Activated T-cell treated with anti-CD3 and anti-CD28 coated beads, Interleukin-2, amount 50 U/mL, for 24 hours (primary cell): ENCODE measurements at regions not wholly inside any gene's neighbourhood (a gene's known extent, or its start where the extent isn't known, plus 50 kb on each side); places are given as distances from the start of the nearest gene placed in this dataset.
"Not testable (repeated sequence)": the region's sequence is repeated elsewhere in the genome, so short reads cannot be mapped to it uniquely, and the experiment has no call there.

Experiments
- DNase-seq: peaks from one replicate; pipeline ENCODE4 v3.0.0-alpha.2; 2020
- H3K27ac Mint-ChIP-seq: 2 replicates; pipeline ENCODE4 v1.8.0; 2020; ENCODE audit warnings: mild to moderate bottlenecking, mixed read lengths
- H3K27me3 Mint-ChIP-seq: 2 replicates; pipeline ENCODE4 v1.8.0; 2020; ENCODE audit warnings: mixed read lengths
- H3K36me3 Mint-ChIP-seq: 2 replicates; pipeline ENCODE4 v1.8.0; 2020; ENCODE audit warnings: low read depth, mixed read lengths
- H3K4me1 Mint-ChIP-seq: 2 replicates; pipeline ENCODE4 v1.8.0; 2020; ENCODE audit warnings: low read depth, mixed read lengths
- H3K4me3 Mint-ChIP-seq: 2 replicates; pipeline ENCODE4 v1.8.0; 2020; ENCODE audit warnings: mild to moderate bottlenecking, moderate library complexity, mixed read lengths
- H3K9me3 Mint-ChIP-seq: 2 replicates; pipeline ENCODE4 v1.8.0; 2020; ENCODE audit warnings: mixed read lengths

- Mint-ChIP-seq H3K4me3 (no peak overlapping the region), H3K36me3 (no peaks in the 10 kb centered on the region), H3K4me1 (no peaks in the 10 kb centered on the region), H3K27me3 (no peaks in the 10 kb centered on the region), H3K27ac (no peak overlapping the region), H3K9me3 (no peaks in the 10 kb centered on the region)
- DNase-seq = no peak
Measured at GRCh38 chr1:195664628-195665027, 943.6 kb downstream of the KCNT2 start.

GRCh38 chr1:195663549-195664280 is 944.5 kb downstream of the KCNT2 start:
- no peak for DNase-seq
- H3K4me1 Mint-ChIP-seq = no peaks in the 10 kb centered on the region
- no peak overlapping the region for H3K4me3 Mint-ChIP-seq
- H3K9me3 Mint-ChIP-seq = no peaks in the 10 kb centered on the region
- H3K27ac Mint-ChIP-seq = no peak overlapping the region
- no peaks in the 10 kb centered on the region for H3K36me3 Mint-ChIP-seq
- no peaks in the 10 kb centered on the region for H3K27me3 Mint-ChIP-seq

GRCh38 chr1:195656780-195657179 is 951.5 kb downstream of the KCNT2 start:
- no peaks in the 10 kb centered on the region for H3K27me3 Mint-ChIP-seq
- H3K36me3 Mint-ChIP-seq = no peaks in the 10 kb centered on the region
- no peak for DNase-seq
- H3K4me3 Mint-ChIP-seq = no peak overlapping the region
- H3K27ac Mint-ChIP-seq = no peak overlapping the region
- peaks cover 2% of the 10 kb centered on the region for H3K9me3 Mint-ChIP-seq
- no peaks in the 10 kb centered on the region for H3K4me1 Mint-ChIP-seq

GRCh38 chr1:195648875-195649274 is 959.4 kb downstream of the KCNT2 start:
- not testable (repeated sequence) for H3K4me1 Mint-ChIP-seq, H3K36me3 Mint-ChIP-seq, H3K4me3 Mint-ChIP-seq, H3K27me3 Mint-ChIP-seq, DNase-seq, H3K27ac Mint-ChIP-seq, H3K9me3 Mint-ChIP-seq

- H3K27ac Mint-ChIP-seq = no peak overlapping the region
- no peak overlapping the region for H3K4me3 Mint-ChIP-seq
- H3K9me3 Mint-ChIP-seq = peaks cover 1% of the 10 kb centered on the region
- no peak for DNase-seq
- no peaks in the 10 kb centered on the region for H3K4me1 Mint-ChIP-seq
- H3K27me3 Mint-ChIP-seq = no peaks in the 10 kb centered on the region
- no peaks in the 10 kb centered on the region for H3K36me3 Mint-ChIP-seq
Measured at GRCh38 chr1:195637539-195637938, 970.7 kb downstream of the KCNT2 start.

- no peaks in the 10 kb centered on the region for H3K27me3 Mint-ChIP-seq
- DNase-seq = no peak
- H3K9me3 Mint-ChIP-seq = peaks cover 6% of the 10 kb centered on the region
- H3K4me3 Mint-ChIP-seq = no peak overlapping the region
- no peaks in the 10 kb centered on the region for H3K36me3 Mint-ChIP-seq
- H3K4me1 Mint-ChIP-seq = no peaks in the 10 kb centered on the region
- no peak overlapping the region for H3K27ac Mint-ChIP-seq
Measured at GRCh38 chr1:195618287-195618686, 990.0 kb downstream of the KCNT2 start.

GRCh38 chr1:195617106-195617505 is 991.1 kb downstream of the KCNT2 start:
- no peak for DNase-seq
- Mint-ChIP-seq H3K27ac (no peak overlapping the region), H3K27me3 (no peaks in the 10 kb centered on the region), H3K4me1 (no peaks in the 10 kb centered on the region), H3K9me3 (no peaks in the 10 kb centered on the region), H3K4me3 (no peak overlapping the region), H3K36me3 (no peaks in the 10 kb centered on the region)

GRCh38 chr1:195608883-195609282 is 999.4 kb downstream of the KCNT2 start:
- H3K36me3 Mint-ChIP-seq = no peaks in the 10 kb centered on the region
- no peaks in the 10 kb centered on the region for H3K27me3 Mint-ChIP-seq
- no peak overlapping the region for H3K27ac Mint-ChIP-seq
- H3K9me3 Mint-ChIP-seq = peaks cover 11% of the 10 kb centered on the region
- H3K4me3 Mint-ChIP-seq = no peak overlapping the region
- no peaks in the 10 kb centered on the region for H3K4me1 Mint-ChIP-seq
- DNase-seq = no peak

- peaks cover 15% of the 10 kb centered on the region for H3K9me3 Mint-ChIP-seq
- H3K36me3 Mint-ChIP-seq = no peaks in the 10 kb centered on the region
- H3K4me3 Mint-ChIP-seq = no peak overlapping the region
- no peaks in the 10 kb centered on the region for H3K4me1 Mint-ChIP-seq
- H3K27ac Mint-ChIP-seq = no peak overlapping the region
- no peaks in the 10 kb centered on the region for H3K27me3 Mint-ChIP-seq
- no peak for DNase-seq
Measured at GRCh38 chr1:195606483-195606882, 1001.8 kb downstream of the KCNT2 start.

GRCh38 chr1:195604287-195604686 is 1004.0 kb downstream of the KCNT2 start:
- no peaks in the 10 kb centered on the region for H3K27me3 Mint-ChIP-seq
- H3K27ac Mint-ChIP-seq = no peak overlapping the region
- peaks cover 11% of the 10 kb centered on the region for H3K9me3 Mint-ChIP-seq
- no peak overlapping the region for H3K4me3 Mint-ChIP-seq
- no peak for DNase-seq
- H3K4me1 Mint-ChIP-seq = no peaks in the 10 kb centered on the region
- H3K36me3 Mint-ChIP-seq = no peaks in the 10 kb centered on the region

GRCh38 chr1:195597891-195598290 is 1010.3 kb downstream of the KCNT2 start:
- Mint-ChIP-seq H3K4me3 (no peak overlapping the region), H3K4me1 (no peaks in the 10 kb centered on the region), H3K9me3 (peaks cover 6% of the 10 kb centered on the region), H3K27me3 (no peaks in the 10 kb centered on the region), H3K27ac (no peak overlapping the region), H3K36me3 (no peaks in the 10 kb centered on the region)
- no peak for DNase-seq

- H3K27ac Mint-ChIP-seq = no peak overlapping the region
- peaks cover 2% of the 10 kb centered on the region for H3K9me3 Mint-ChIP-seq
- no peaks in the 10 kb centered on the region for H3K36me3 Mint-ChIP-seq
- no peak for DNase-seq
- no peaks in the 10 kb centered on the region for H3K4me1 Mint-ChIP-seq
- H3K27me3 Mint-ChIP-seq = no peaks in the 10 kb centered on the region
- no peak overlapping the region for H3K4me3 Mint-ChIP-seq
Measured at GRCh38 chr1:195594773-195595172, 1013.5 kb downstream of the KCNT2 start.

GRCh38 chr1:195594322-195594721 is 1013.9 kb downstream of the KCNT2 start:
- no peaks in the 10 kb centered on the region for H3K27me3 Mint-ChIP-seq

GRCh38 chr1:195591917-195592672 is 1016.1 kb downstream of the KCNT2 start:
- Mint-ChIP-seq H3K27me3 (no peaks in the 10 kb centered on the region), H3K27ac (no peak overlapping the region), H3K4me1 (no peaks in the 10 kb centered on the region), H3K36me3 (no peaks in the 10 kb centered on the region), H3K9me3 (peaks cover 1% of the 10 kb centered on the region), H3K4me3 (no peak overlapping the region)
- DNase-seq = no peak

More at GRCh38 chr1:195594322-195594721, 1013.9 kb downstream of the KCNT2 start:
- Mint-ChIP-seq H3K9me3 (peaks cover 2% of the 10 kb centered on the region), H3K36me3 (no peaks in the 10 kb centered on the region), H3K4me3 (no peak overlapping the region), H3K27ac (no peak overlapping the region), H3K4me1 (no peaks in the 10 kb centered on the region)
- no peak for DNase-seq

GRCh38 chr1:195590649-195591048 is 1017.6 kb downstream of the KCNT2 start:
- Mint-ChIP-seq H3K4me3 (no peak overlapping the region), H3K4me1 (no peaks in the 10 kb centered on the region), H3K27ac (no peak overlapping the region), H3K36me3 (no peaks in the 10 kb centered on the region), H3K27me3 (no peaks in the 10 kb centered on the region), H3K9me3 (peaks cover 4% of the 10 kb centered on the region)
- no peak for DNase-seq
